GM10266 (cell line): ENCODE measurements at regions not wholly inside any gene's neighbourhood (a gene's known extent, or its start where the extent isn't known, plus 50 kb on each side); places are given as distances from the start of the nearest gene placed in this dataset.

ENCODE experiments used
- DNase-seq: peaks from one replicate; pipeline ENCODE4 v3.0.0; 2012; ENCODE audit errors: extremely low spot score
- CTCF ChIP-seq: IDR thresholded peaks from 2 replicates; pipeline ENCODE4 v1.5.1; 2012; ENCODE audit warnings: mild to moderate bottlenecking, low read depth; ENCODE audit not compliant: control insufficient read depth, insufficient read depth; ENCODE audit errors: missing control alignments

- no peak for TF ChIP-seq CTCF
- no peak for DNase-seq
Measured at GRCh38 chr6:6891949-6892461, 215.8 kb upstream of the RREB1 start.

GRCh38 chr6:6892744-6893583, 214.8 kb upstream of the RREB1 start:
- no peak for DNase-seq
- TF ChIP-seq CTCF, result no peak

GRCh38 chr6:6893701-6894100, 214.1 kb upstream of the RREB1 start:
- DNase-seq, result no peak
- no peak for TF ChIP-seq CTCF

GRCh38 chr6:6895929-6896328, 211.8 kb upstream of the RREB1 start:
- no peak for TF ChIP-seq CTCF
- DNase-seq, result no peak

GRCh38 chr6:6897140-6897539, 210.6 kb upstream of the RREB1 start:
- DNase-seq, result no peak
- TF ChIP-seq CTCF, result no peak

- DNase-seq, result no peak
Measured at GRCh38 chr6:6900569-6901204, 207.1 kb upstream of the RREB1 start.

More at GRCh38 chr6:6900569-6901204, 207.1 kb upstream of the RREB1 start:
- no peak for TF ChIP-seq CTCF
